Hepatocyte (in vitro differentiated cells): ENCODE measurements at regions not wholly inside any gene's neighbourhood (a gene's known extent, or its start where the extent isn't known, plus 50 kb on each side); places are given as distances from the start of the nearest gene placed in this dataset.
A peak's percentile ranks its signal among the peaks of the same experiment; 100 is the strongest.

Experiments used
- DNase-seq: peaks from one replicate; pipeline ENCODE4 v3.0.0-alpha.2; 2016; ENCODE audit warnings: low spot score
- H2AFZ ChIP-seq: fragments of 200-600 bp; sonication (generic); 2 replicates; pipeline ENCODE4 v1.6.0; 2016; ENCODE audit warnings: antibody characterized with exemption, mild to moderate bottlenecking
- H3K27ac ChIP-seq: fragments of 200-600 bp; sonication (generic); 2 replicates; pipeline ENCODE4 v1.5.1; 2016; ENCODE audit warnings: mild to moderate bottlenecking
- H3K27me3 ChIP-seq: fragments of 200-600 bp; sonication (generic); 2 replicates; pipeline ENCODE4 v1.6.1; 2016
- H3K36me3 ChIP-seq: fragments of 200-600 bp; sonication (generic); replicated peaks from 2 replicates; pipeline ENCODE4 v1.5.1; 2016; ENCODE audit warnings: low read depth; ENCODE audit not compliant: insufficient read depth
- H3K4me1 ChIP-seq: fragments of 200-600 bp; sonication (generic); 2 replicates; pipeline ENCODE4 v1.5.1; 2016; ENCODE audit warnings: mild to moderate bottlenecking, moderate library complexity; ENCODE audit not compliant: insufficient read depth
- H3K4me2 ChIP-seq: fragments of 200-600 bp; sonication (generic); 2 replicates; pipeline ENCODE4 v1.6.0; 2016
- H3K4me3 ChIP-seq: fragments of 200-600 bp; sonication (generic); 2 replicates; pipeline ENCODE4 v1.5.1; 2016; ENCODE audit warnings: mild to moderate bottlenecking
- H3K79me2 ChIP-seq: fragments of 200-600 bp; sonication (generic); 2 replicates; pipeline ENCODE4 v1.6.0; 2017; ENCODE audit warnings: mild to moderate bottlenecking
- H3K9me2 ChIP-seq: fragments of 200-600 bp; sonication (generic); replicated peaks from 2 replicates; pipeline ENCODE4 v1.6.0; 2017; ENCODE audit warnings: mild to moderate bottlenecking; ENCODE audit not compliant: insufficient read depth
- H3K9me3 ChIP-seq: fragments of 200-600 bp; sonication (generic); 2 replicates; pipeline ENCODE4 v1.5.1; 2016; ENCODE audit warnings: low read depth, mild to moderate bottlenecking
- H4K20me1 ChIP-seq: fragments of 200-600 bp; sonication (generic); 2 replicates; pipeline ENCODE4 v1.6.0; 2016; ENCODE audit warnings: mild to moderate bottlenecking; ENCODE audit not compliant: insufficient read depth, poor library complexity, severe bottlenecking
- EZH2 ChIP-seq: fragments of 200-600 bp; sonication (generic); IDR thresholded peaks from 2 replicates; pipeline ENCODE4 v1.6.1; 2016; ENCODE audit warnings: antibody characterized with exemption, mild to moderate bottlenecking, borderline replicate concordance
- EZH2phosphoT487 ChIP-seq: fragments of 200-600 bp; sonication (generic); IDR thresholded peaks from one replicate; pipeline ENCODE4 v1.6.1; 2018; ENCODE audit warnings: antibody characterized with exemption, mild to moderate bottlenecking, low read depth, moderate library complexity; ENCODE audit not compliant: unreplicated experiment, severe bottlenecking
- WGBS: methylation state at CpG from one replicate; pipeline ENCODE4 v1.1.6; 2016; ENCODE audit warnings: low lambda C conversion rate; ENCODE audit errors: missing lambda C conversion rate; 5-methylcytosine and 5-hydroxymethylcytosine counted together
- TF ChIP-seq, protein P1 (sequence below): fragments of 200-600 bp; sonication (generic); IDR thresholded peaks from 2 replicates; pipeline ENCODE4 v1.5.1; 2016; ENCODE audit warnings: antibody characterized with exemption, mild to moderate bottlenecking; ENCODE audit not compliant: poor library complexity

DNA sequence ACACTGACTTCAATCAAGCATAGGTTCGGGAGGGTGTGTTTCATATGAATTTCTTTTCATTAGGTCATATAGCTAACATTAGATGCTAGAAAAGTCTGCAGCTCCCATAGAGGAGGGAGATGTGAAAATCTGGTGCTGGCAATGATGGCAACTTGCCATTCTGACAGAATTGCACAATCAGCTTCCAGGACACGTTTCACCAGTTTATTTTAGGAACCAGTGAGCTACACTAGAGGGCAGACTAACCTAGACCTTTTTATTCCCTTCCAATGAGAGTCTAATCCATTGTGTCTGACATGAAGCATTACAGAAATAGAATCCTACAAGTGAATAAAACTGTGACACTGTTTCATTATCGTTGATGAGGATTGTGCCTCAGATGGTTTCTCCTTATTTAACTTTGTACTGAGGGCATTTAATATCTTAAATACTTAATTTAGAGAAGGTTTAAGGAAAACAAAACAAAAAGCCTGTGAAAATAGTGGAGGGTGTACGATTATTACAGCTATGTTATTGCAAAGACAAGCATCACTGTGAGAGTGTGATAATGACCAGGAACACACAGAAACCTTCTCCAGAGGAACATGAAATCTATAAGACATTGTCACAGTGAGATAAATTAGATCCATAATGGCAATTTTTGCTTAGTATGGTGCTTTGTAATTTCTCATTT, 363.3 kb upstream of the RPS23 start:
- Histone ChIP-seq H3K9me3 (no peaks in the 10 kb centered on the region), H3K4me3 (no peak overlapping the region), H3K27me3 (no peaks in the 10 kb centered on the region), H3K79me2 (no peaks in the 10 kb centered on the region), H2AFZ (no peak overlapping the region), H3K9me2 (no peaks in the 10 kb centered on the region), H3K27ac (peak overlapping the region; percentile 8), H3K4me1 (peaks cover 28% of the 10 kb centered on the region), H3K4me2 (no peak overlapping the region), H4K20me1 (no peaks in the 10 kb centered on the region), H3K36me3 (no peaks in the 10 kb centered on the region)
- TF ChIP-seq, protein P1, sequence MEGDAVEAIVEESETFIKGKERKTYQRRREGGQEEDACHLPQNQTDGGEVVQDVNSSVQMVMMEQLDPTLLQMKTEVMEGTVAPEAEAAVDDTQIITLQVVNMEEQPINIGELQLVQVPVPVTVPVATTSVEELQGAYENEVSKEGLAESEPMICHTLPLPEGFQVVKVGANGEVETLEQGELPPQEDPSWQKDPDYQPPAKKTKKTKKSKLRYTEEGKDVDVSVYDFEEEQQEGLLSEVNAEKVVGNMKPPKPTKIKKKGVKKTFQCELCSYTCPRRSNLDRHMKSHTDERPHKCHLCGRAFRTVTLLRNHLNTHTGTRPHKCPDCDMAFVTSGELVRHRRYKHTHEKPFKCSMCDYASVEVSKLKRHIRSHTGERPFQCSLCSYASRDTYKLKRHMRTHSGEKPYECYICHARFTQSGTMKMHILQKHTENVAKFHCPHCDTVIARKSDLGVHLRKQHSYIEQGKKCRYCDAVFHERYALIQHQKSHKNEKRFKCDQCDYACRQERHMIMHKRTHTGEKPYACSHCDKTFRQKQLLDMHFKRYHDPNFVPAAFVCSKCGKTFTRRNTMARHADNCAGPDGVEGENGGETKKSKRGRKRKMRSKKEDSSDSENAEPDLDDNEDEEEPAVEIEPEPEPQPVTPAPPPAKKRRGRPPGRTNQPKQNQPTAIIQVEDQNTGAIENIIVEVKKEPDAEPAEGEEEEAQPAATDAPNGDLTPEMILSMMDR: peak; percentile 73
- no peak for TF ChIP-seq EZH2phosphoT487
- 40% methylated on average over 4 of the region's 4 CpGs for WGBS
- DNase-seq: peak; percentile 85

DNA sequence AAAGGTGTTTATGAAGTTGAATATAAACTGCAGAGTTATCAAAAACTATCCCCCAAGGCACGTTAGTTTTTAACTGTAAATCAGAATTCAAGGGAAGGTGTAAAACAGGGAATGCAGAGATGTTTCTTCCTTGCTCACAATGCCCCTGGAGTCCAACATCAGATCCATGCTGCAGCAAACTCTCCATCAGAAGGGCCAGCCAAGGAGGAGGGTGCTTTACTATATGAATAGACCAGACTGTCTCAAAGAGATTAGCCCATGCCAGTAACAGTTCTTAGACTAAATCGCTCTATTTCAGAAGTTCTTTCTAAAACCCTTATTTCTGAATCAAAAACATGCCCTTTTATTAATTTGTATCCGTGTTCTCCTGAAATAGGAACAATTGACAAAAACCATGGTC, 362.8 kb upstream of the RPS23 start:
- no peaks in the 10 kb centered on the region for H3K9me2 ChIP-seq
- H3K27me3 ChIP-seq: no peaks in the 10 kb centered on the region
- 79% methylated on average over 3 of the region's 3 CpGs for WGBS
- H3K4me3 ChIP-seq: no peak overlapping the region
- H3K79me2 ChIP-seq: no peaks in the 10 kb centered on the region
- no peak for DNase-seq
- H3K36me3 ChIP-seq: no peaks in the 10 kb centered on the region
- H3K4me1 ChIP-seq: peaks cover 33% of the 10 kb centered on the region
- peak overlapping the region; percentile 8 for H3K27ac ChIP-seq
- H3K9me3 ChIP-seq: no peaks in the 10 kb centered on the region
- H2AFZ ChIP-seq: no peak overlapping the region
- no peak for TF ChIP-seq EZH2
- no peak for TF ChIP-seq EZH2phosphoT487
- TF ChIP-seq, protein P1: no peak
- no peak overlapping the region for H3K4me2 ChIP-seq
- H4K20me1 ChIP-seq: no peaks in the 10 kb centered on the region

DNA sequence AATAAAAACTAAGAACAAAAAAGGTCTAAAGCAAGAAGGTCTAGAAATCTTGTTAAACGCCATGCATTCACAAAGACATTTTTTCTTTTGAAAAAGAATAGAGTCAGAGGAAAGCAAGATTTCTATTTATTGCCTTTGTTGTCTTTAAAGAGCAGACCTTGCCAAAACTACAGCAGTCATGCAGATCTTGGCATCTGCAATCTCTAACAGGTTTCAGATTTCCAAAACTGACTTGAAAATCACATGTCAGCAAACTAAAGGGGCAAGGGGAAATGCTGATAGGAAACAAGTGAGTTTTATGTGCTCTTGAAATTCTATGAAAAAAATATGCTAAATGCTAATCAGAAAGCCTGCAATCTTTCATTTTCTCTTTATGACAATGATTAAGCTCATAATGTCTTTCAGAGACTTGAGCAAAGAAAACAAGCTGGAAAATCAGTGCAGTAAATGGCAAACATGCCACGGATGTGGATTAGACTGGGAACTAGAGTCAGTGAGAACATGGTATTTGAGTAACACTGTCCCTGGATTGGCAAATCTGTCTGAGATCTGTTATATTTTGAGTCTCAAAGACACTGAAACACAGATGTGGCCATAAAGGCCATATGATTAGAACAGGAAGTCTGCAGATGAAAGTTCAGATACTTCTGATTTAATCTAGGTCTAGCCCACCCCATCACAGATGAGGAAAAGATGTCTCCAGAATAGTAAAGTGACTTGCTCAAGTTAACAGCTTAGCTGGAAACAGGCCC, 361.4 kb upstream of the RPS23 start:
- no peak for DNase-seq
- H3K4me3 ChIP-seq: no peak overlapping the region
- no peaks in the 10 kb centered on the region for H3K79me2 ChIP-seq
- peaks cover 43% of the 10 kb centered on the region for H3K4me1 ChIP-seq
- peak overlapping the region; percentile 0 for H3K4me2 ChIP-seq
- H3K36me3 ChIP-seq: no peaks in the 10 kb centered on the region
- no peaks in the 10 kb centered on the region for H3K9me2 ChIP-seq
- no peaks in the 10 kb centered on the region for H4K20me1 ChIP-seq
- 25% methylated on average over 2 of the region's 2 CpGs for WGBS
- H2AFZ ChIP-seq: no peak overlapping the region
- H3K27ac ChIP-seq: peak overlapping the region; percentile 48
- H3K9me3 ChIP-seq: no peaks in the 10 kb centered on the region
- TF ChIP-seq EZH2phosphoT487: no peak
- TF ChIP-seq, protein P1: no peak
- no peak for TF ChIP-seq EZH2
- H3K27me3 ChIP-seq: no peaks in the 10 kb centered on the region
